Esophagus (tissue), 2 donors: ENCODE measurements at regions not wholly inside any gene's neighbourhood (a gene's known extent, or its start where the extent isn't known, plus 50 kb on each side); places are given as distances from the start of the nearest gene placed in this dataset.

Source experiments
- H3K27ac ChIP-seq, 2 donors: one replicate each; pipeline ENCODE4 v1.5.1; 2013; ENCODE audit warnings: low read depth in 2 of 2, mild to moderate bottlenecking in 2 of 2, inconsistent platforms in 1 of 2, low read length in 1 of 2, moderate library complexity in 1 of 2
- H3K27me3 ChIP-seq, 2 donors: one replicate each; pipeline ENCODE4 v1.6.1; 2013; ENCODE audit warnings: low read length in 2 of 2, control low read depth in 1 of 2, mild to moderate bottlenecking in 1 of 2; ENCODE audit not compliant: insufficient read depth in 2 of 2, control insufficient read depth in 1 of 2
- H3K36me3 ChIP-seq, 2 donors: one replicate each; pipeline ENCODE4 v1.6.1; 2013; ENCODE audit warnings: low read length in 1 of 2; ENCODE audit not compliant: control insufficient read depth in 2 of 2, insufficient read depth in 2 of 2
- H3K4me1 ChIP-seq, 2 donors: one replicate each; pipeline ENCODE4 v1.6.1; 2013; ENCODE audit warnings: low read length in 1 of 2; ENCODE audit not compliant: control insufficient read depth in 2 of 2, insufficient read depth in 2 of 2
- H3K4me3 ChIP-seq, 2 donors: one replicate each; pipeline ENCODE4 v1.5.1; 2013; ENCODE audit warnings: low read length in 2 of 2, mild to moderate bottlenecking in 2 of 2, low read depth in 1 of 2, moderate library complexity in 1 of 2
- H3K9me3 ChIP-seq, 2 donors: one replicate each; pipeline ENCODE4 v1.6.1; 2013; ENCODE audit warnings: mild to moderate bottlenecking in 2 of 2, low read depth in 1 of 2, low read length in 1 of 2, moderate library complexity in 1 of 2; ENCODE audit not compliant: control insufficient read depth in 2 of 2, insufficient read depth in 1 of 2
- WGBS, 2 donors: extraction: QIAGEN DNeasy Blood & Tissue Kit; methylation state at CpG; one replicate each; pipeline ENCODE4 v1.1.7; 2013; 5-methylcytosine and 5-hydroxymethylcytosine counted together
- donor health status: healthy with polysubstance abuse.
- donor health status: Bipolar disorder and iron deficiency.

DNA sequence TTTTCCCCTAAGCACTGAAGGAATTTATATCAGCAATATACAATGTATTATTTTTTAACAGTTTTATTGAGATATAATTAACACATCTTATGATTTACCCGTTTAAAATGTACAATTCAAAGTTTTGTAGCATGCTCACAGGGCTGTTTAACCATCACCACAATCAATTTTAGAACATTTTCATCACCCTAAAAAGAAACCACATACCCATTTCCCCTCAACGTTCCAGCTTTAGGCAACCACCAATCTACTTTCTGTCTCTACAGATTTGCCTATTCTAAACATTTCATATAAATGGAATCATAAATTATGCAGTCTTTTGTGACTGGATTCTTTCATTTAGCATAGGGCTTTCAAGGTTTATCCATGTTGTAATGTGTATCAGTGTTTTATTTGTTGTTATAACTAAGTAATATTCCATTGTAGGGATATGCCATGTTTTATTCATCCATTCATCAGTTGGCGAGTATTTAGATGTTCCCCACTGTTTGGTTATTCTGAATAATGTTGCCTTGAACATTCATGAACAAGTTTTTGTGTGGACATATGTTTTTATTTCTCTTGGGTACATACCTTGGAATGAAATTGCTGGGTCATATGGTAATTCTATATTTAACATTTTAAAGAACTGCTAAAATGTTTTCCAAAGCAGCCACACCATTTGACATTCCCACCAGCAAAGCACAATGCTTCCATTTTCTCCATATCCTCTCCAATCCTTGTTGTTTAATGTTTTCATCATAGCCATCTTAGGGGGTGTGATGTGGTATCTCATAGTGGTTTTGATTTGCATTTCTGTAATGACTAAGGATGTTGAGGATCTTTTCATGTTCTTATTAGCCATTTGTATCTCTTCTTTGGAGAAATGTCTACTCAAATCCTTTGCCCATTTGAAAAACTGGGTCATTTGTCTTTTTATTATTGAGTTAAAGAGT lies 188.5 kb downstream of the TM2D1 start:
- H3K27me3 ChIP-seq = no peaks in the 10 kb centered on the region
- H3K27ac ChIP-seq = no peak overlapping the region
- no peak overlapping the region for H3K4me3 ChIP-seq
- WGBS, 2 donors = 77 to 85% methylated on average over 3 of the region's 3 CpGs
- H3K36me3 ChIP-seq = no peaks in the 10 kb centered on the region
- H3K9me3 ChIP-seq = no peaks in the 10 kb centered on the region
- no peaks in the 10 kb centered on the region for H3K4me1 ChIP-seq

DNA sequence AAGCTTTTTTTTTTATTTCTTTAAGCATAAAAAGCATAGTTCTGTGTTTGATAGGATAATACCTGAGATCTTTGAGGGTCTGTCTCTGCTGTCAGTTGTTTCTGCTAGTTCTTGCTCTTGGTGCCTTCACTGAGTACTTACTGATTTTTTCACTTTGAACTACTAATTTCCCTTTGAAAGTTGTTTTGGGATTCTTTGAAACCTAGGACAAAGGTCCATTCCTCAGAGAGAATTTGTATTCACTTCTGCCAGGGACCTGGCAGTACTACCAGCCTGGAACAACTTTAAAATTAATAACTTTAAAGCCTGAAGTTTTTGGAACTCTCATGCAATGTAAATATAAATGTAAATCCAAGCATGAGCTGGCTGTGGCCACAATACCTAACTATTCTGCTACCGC lies 190.1 kb downstream of the TM2D1 start:
- WGBS, 2 donors = 71 to 83% methylated on average over 1 of the region's 1 CpG
- Histone ChIP-seq H3K27ac (no peak overlapping the region), H3K9me3 (no peaks in the 10 kb centered on the region), H3K27me3 (no peaks in the 10 kb centered on the region), H3K4me3 (no peak overlapping the region), H3K36me3 (no peaks in the 10 kb centered on the region), H3K4me1 (no peaks in the 10 kb centered on the region)

DNA sequence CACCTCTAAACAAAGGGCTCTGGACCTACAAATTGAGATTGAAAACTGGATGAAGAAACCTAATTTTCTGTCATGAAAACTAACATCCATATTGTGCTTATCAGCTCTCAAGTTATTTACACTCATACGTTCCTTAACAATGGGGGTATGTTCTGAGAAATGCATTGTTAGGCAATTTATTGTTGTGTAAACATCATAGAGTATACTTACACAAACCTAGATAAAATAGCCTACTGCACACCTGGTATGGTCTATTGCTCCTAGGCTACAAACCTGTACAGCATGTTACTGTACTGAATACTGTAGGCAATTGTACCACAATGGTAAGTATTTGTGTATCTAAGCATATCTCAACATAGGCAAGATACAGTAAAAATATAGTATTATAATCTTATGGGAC lies 191.4 kb downstream of the TM2D1 start:
- no peaks in the 10 kb centered on the region for H3K36me3 ChIP-seq
- H3K27ac ChIP-seq = no peak overlapping the region
- H3K4me1 ChIP-seq = no peaks in the 10 kb centered on the region
- 63 to 82% methylated on average over 1 of the region's 1 CpG for WGBS, 2 donors
- no peaks in the 10 kb centered on the region for H3K9me3 ChIP-seq
- H3K4me3 ChIP-seq = no peak overlapping the region
- H3K27me3 ChIP-seq = no peaks in the 10 kb centered on the region

DNA sequence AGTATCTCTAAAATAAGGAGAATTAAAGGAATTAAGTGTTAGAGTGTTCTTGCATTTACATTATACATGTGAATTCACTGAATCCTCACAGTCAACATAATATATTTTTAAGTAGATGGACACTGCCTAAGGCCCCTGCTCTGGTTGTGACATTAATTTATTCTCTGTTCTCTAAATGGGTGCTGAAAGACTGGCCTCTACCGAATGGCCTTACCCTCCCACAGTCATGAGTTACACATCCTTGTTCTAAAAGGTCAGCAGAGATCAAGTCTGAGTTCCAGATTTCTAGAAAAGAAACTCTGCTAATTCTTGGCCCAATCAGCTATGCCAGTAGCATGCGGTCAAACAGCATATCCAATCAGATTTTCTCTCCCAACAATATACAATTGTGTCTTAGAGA lies 193.2 kb downstream of the TM2D1 start:
- Histone ChIP-seq H3K4me3 (no peak overlapping the region), H3K36me3 (no peaks in the 10 kb centered on the region), H3K27ac (no peak overlapping the region), H3K27me3 (no peaks in the 10 kb centered on the region), H3K9me3 (no peaks in the 10 kb centered on the region), H3K4me1 (no peaks in the 10 kb centered on the region)
- 93 to 95% methylated on average over 2 of the region's 2 CpGs for WGBS, 2 donors

DNA sequence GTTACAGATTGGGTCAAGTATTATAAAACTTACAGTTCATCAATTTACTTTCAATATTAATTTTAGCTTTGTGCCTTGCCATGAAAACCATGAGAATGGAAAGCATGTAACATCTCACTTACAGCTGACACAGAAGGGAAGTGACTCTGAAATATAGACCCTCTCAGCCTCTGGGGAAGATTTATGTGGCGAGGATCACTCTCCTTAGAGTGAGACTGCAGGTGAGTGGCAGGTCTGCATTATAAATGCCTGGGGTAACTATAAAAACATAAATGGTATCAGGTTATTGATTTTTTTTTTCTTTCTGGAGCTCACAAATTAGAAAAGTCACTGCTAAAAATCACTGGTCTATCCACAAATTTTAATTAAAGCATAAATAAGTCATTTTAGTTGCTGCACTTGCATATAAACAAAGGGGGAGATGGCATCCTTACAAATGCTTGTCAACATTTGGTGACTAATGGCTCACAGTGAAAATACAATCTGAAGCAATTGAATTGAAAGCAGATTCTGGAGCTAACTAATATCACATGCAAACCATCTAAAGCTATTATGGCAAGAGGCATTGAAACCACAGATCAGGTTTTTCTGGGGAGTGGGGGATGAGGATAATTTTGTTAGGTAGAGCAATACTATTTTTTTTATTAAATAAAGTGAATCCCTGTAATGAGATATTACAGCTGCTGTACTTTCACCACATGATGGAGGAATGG lies 200.9 kb downstream of the TM2D1 start:
- Histone ChIP-seq H3K4me1 (no peaks in the 10 kb centered on the region), H3K9me3 (no peaks in the 10 kb centered on the region), H3K4me3 (no peak overlapping the region), H3K27ac (no peak overlapping the region), H3K27me3 (no peaks in the 10 kb centered on the region), H3K36me3 (no peaks in the 10 kb centered on the region)
- whole genome bisulfite sequencing, 2 donors = 84 to 92% methylated on average over 1 of the region's 1 CpG

DNA sequence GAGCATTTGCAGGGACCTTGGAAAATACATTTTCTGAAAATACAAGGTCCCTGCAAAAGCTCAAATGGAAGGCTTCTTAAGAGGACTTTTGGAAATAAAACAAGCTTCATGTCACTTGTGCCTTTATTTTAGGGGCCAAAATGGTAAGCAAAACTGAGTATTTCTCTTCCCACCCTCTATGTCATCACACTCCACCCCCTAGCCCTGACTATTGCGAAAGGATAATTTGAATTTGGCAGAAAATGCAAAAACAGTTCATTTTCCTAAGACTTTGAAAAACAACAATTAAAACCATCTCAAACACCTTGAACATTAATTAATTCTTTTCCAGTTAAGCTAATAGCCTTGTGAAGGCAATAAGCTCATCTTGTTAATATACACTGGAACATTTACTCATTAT lies 201.7 kb downstream of the TM2D1 start:
- Histone ChIP-seq H3K4me1 (no peaks in the 10 kb centered on the region), H3K27ac (no peak overlapping the region), H3K9me3 (no peaks in the 10 kb centered on the region), H3K27me3 (no peaks in the 10 kb centered on the region), H3K36me3 (no peaks in the 10 kb centered on the region), H3K4me3 (no peak overlapping the region)
- WGBS, 2 donors = 86 to 96% methylated on average over 1 of the region's 1 CpG

DNA sequence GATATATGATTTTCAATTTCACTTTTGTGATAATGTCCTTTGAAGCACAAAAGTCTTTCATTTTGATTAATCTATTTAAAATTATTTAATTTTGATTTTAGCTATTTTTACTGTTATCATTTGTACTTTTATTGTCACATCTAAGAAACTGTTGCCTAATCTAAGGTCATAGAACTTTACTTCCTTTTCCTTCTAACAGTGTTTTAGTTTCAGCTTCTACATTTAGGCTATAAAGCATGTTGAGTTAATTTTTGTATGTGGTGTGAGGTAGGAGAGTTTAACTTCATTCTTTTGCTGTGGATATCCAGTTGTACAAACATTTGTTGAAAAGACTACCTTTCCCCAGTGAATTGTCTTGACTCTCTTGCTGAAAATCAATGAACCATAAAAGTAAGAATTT lies 204.5 kb downstream of the TM2D1 start:
- Histone ChIP-seq H3K36me3 (no peaks in the 10 kb centered on the region), H3K27ac (no peak overlapping the region), H3K9me3 (no peaks in the 10 kb centered on the region), H3K4me1 (no peaks in the 10 kb centered on the region), H3K4me3 (no peak overlapping the region), H3K27me3 (no peaks in the 10 kb centered on the region)

DNA sequence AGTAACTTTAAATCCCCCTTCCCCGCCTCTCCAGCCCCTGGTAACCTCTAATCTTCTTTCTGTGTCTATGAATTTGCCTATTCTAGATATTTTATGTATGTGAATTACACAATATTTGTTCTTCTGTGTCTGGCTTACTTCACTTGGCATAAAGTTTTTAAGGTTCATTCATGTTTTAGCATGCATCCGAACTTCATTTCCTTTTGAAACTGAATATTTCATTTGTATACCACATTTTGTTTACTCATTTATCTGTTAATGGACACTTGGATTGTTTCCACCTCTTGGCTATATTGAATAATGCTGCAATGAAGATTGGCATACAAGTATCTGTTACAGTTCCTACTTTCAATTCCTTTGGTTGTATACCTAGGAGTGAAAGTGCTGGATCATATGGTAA lies 205.3 kb downstream of the TM2D1 start:
- Histone ChIP-seq H3K36me3 (no peaks in the 10 kb centered on the region), H3K4me1 (no peaks in the 10 kb centered on the region), H3K27ac (no peak overlapping the region), H3K9me3 (no peaks in the 10 kb centered on the region), H3K27me3 (no peaks in the 10 kb centered on the region), H3K4me3 (no peak overlapping the region)
- WGBS, 2 donors = 43 to 63% methylated on average over 2 of the region's 2 CpGs

DNA sequence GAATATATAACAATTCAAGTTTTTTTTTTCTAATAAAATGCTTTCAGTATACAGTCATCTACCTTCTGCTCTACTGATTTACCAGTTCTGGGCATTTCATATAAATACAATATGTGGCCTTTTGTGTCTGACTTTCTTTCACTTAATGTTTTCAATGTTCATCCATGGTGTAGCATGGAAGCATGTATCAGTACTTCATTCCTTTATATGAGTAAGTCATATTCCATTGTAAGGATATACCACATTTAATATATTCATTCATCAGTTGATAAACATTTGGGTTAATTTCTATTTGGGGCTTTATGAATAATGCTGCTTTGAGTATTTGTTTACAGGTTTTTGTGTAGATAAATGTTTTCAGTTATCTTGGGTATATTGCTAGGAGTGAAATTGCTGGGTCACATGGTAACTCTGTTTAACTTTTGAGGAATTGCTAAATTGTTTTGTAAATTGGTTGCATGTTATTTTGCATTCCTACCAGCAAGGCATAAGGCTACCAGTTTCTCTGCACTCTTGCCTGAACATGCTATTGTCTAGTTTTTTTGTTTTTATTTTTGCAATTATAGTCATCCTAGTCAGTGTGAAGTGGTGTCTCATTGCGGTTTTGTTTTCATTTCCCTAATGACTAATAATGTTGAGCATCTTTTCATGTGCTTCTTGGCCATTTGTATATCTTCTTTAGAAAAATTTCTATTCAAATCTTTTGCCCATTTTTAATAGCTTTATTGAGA lies 206.1 kb downstream of the TM2D1 start:
- no peaks in the 10 kb centered on the region for H3K36me3 ChIP-seq
- no peaks in the 10 kb centered on the region for H3K9me3 ChIP-seq
- WGBS, 2 donors = 45 to 65% methylated on average over 1 of the region's 1 CpG
- no peaks in the 10 kb centered on the region for H3K27me3 ChIP-seq
- H3K4me1 ChIP-seq = no peaks in the 10 kb centered on the region
- no peak overlapping the region for H3K4me3 ChIP-seq
- no peak overlapping the region for H3K27ac ChIP-seq
